MM.1S (cell line): ENCODE measurements at regions not wholly inside any gene's neighbourhood (a gene's known extent, or its start where the extent isn't known, plus 50 kb on each side); places are given as distances from the start of the nearest gene placed in this dataset.

ENCODE experiments used
- EZH2 ChIP-seq: fragments of 300-600 bp; sonication (generic); optimal IDR thresholded peaks from 2 replicates; pipeline ENCODE3; 2017; ENCODE audit warnings: low read depth, mild to moderate bottlenecking, antibody characterized with exemption, low read length, mixed read lengths
- EZH2phosphoT487 ChIP-seq: fragments of 300-600 bp; sonication (generic); IDR thresholded peaks from 2 replicates; pipeline ENCODE4 v1.6.1; 2018; ENCODE audit warnings: antibody characterized with exemption, low read length

DNA sequence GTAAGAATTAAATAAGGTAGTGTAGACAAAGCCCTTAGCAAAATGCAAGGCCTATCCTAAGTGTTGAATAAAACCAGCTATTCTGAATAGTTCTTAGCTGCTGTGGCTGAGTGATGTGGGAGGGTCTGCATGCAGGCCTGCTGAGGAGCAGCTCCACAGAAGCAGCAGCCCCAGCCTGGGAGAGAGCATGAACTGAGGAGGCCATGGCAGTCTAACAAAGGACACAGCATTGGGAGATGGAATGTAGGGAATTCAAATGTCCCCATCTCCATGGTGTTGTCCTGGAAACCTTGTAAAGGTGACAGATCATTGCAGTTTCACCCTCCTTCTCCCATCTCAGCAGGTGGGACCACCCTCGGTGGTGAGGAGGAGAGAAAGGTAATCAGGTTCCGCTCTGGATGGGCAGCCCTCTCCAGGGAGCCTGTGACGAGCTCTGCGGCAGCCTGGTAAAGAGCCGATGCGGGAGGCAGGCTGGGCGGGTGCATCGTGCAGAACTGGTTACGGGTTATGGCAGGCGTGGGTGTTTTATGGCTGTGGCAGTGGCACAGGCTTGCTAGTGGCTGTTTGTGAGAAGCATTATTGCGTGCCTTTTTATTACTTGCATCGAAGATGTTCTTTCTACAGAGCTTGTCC, 199.9 kb upstream of the GLRA1 start:
- no peak for TF ChIP-seq EZH2phosphoT487
- TF ChIP-seq EZH2: no peak
